HG03066 (cell line): ENCODE measurements at regions not wholly inside any gene's neighbourhood (a gene's known extent, or its start where the extent isn't known, plus 50 kb on each side); places are given as distances from the start of the nearest gene placed in this dataset.
"Not testable (repeated sequence)": the region's sequence is repeated elsewhere in the genome, so short reads cannot be mapped to it uniquely, and the experiment has no call there.

Source experiments
- ATAC-seq: cut with Tn5 transposase; IDR thresholded peaks from one replicate; pipeline ENCODE4 v1.9.1; 2021; ENCODE audit warnings: low read depth; ENCODE audit not compliant: unreplicated experiment

DNA sequence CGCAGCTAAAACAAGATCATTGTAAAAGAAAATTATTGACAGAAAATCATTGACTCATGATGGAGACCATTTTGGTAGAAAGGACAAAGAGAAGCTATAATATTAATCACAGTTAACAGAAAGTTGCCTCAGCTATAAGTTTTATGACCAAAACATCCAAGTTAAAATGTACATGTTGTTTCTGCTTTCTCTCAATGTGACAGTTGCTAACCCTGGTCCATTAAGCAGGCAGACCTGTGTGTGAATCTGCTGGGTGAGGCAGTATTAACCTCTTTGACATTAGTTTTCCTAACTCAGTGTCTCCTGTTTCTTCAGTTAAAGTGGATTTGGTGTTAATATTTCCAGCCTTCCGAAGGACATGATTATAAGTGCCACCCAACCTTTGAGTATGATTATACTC lies 94.8 kb upstream of the DCLK2 start:
- no peak for ATAC-seq

DNA sequence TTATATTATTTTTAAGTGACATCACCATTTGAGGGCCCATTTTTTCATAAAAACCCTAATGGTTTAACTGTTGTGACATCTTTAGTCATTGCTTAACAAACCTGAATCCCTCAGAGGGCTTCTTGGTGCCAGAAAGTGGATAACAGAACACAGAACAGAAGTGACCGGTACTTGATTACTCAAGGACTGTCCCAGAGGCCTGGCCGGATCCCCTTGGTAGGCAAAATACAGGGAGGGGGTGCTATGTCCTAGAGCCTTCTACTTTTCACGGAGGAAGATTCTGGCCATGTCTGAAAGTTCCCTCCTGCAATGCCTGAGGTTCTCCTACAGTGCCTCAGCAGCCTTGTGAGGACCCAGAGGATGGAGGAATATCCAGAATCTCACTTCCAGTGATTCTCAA lies 94.3 kb upstream of the DCLK2 start:
- no peak for ATAC-seq

DNA sequence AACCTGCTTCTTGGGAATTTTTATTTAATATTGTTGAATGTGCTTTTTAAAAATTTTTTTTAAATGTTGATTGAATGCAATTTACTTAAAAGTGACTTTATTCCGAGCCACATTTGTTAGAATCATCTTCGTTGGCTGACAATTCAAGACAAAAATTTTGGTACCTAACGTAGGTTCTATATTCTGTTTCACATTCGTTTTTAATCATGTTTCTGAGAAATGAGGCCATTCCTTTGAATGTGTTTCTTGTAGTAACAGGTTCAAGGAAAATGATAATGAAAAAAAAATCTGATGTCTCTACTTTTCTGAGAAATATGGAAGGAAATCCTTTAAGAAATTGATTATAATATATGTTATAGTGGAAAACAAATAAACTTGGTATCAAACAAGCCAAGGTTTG lies 92.3 kb upstream of the DCLK2 start:
- no peak for ATAC-seq

DNA sequence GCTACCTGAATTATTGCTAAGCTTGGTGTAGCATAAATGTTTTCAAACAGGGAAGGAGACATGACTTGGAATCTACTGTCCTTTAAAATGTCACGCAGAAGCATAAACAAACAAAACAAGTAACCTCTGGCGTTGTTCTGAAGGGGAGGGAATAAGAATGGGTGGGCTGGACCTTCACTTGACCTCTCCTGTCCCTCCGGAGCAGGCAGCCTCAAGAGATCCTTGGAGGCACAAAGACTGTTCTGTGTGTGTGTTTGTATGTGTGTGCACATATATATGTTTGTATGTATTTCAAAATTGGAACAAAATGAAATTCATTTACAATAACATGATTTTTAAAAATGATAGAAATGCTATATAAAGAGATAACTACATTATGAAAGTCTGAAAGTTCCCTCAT lies 91.3 kb upstream of the DCLK2 start:
- no peak for ATAC-seq

DNA sequence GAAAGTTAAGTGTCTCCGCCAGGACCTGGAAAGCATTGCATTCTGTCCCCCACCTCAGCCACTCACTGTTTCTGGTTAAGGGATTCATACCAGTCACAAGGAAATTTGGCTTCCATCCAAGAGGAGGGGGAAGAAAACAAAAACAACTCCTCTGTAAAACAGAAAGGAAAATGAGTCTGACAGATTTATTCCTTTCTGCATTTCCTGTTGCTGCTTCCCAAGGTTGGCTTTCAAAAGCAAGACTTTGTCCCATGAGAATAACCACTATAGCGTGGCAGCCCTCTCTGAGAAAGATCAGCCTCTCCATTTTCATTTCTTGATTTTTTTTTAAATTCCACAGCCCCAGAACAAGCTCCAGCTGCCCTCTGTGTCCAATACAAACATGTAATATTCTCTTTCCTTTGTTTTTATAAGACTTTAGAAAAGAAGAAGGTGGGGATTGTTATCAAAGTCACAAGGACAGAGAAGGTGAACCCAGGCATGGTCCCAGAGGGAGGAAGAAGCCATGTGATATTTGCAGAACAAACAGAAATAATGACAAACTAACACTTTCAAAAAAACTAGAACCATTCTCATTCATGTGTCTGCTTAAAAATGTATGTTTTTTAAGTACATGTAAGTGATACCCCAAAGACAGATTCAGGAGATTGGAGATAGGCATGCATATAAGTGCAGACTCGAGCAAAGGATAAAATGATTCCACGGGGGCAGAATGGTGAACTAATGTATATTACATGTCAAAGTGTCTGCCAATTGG lies 90.7 kb upstream of the DCLK2 start:
- no peak for ATAC-seq

DNA sequence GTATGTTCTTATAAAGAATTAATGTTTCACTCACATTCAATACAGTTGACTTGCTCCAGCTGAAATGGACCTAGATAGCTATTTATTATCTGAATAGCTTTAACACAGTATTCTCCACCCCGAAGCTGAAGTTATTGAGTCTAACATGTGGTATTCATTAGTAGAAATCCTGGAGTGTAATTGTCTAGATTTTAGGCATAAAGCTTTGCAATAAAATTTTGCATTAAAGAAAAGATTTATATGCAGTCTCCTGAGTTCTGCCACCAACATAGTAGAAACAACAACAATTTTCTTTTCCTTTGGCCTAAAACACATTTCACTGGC lies 90.2 kb upstream of the DCLK2 start:
- no peak for ATAC-seq

DNA sequence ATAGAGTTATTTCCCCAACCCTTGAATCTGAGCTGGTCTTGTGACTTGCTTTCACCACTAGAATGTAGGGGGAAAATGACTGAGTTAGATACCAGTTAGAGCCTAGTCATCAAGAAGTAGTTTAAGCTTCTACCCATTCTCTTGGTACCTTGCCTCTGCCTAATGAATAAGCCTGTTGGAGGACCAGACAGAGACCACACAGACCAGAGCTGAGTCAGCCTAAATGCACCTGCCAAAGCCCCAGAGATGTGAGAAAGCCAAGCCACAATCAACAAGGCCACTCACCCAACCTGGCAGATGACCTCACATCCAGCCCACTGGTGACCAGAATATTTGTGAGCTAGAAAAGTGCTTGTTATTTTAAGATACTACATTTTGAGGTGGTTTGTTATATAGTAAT lies 85.2 kb upstream of the DCLK2 start:
- no peak for ATAC-seq

DNA sequence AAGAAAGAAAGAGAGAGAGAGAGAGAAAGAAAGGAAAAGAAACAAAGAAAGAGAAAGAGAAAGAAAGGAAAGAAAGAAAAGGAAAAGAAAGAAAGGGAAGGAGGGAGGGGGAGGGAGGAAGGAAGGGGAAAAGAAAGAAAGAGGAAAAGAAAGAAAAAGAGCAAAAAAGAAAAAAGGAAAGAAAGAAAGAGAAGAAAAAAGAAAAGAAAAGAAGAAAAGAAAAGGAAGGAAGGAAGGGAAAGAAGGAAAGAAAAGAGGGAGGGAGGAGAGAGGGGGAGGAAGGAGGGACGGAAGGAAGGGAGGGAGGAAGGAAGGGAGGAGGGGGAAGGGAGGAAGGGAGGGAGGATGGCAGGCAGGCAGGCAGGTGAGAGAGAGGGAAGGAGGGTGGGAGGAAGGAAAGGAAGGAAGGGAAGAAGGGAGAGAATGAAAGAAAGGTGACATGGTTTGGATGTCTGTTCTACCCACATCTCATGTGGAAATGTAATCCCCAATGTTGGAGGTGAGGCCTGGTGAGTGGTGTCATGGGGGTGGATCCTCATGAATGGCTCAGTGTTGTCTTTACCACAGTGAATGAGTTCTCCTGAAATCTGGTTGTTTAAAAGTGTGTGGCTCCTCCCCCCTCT lies 83.0 kb upstream of the DCLK2 start:
- no peak for ATAC-seq

DNA sequence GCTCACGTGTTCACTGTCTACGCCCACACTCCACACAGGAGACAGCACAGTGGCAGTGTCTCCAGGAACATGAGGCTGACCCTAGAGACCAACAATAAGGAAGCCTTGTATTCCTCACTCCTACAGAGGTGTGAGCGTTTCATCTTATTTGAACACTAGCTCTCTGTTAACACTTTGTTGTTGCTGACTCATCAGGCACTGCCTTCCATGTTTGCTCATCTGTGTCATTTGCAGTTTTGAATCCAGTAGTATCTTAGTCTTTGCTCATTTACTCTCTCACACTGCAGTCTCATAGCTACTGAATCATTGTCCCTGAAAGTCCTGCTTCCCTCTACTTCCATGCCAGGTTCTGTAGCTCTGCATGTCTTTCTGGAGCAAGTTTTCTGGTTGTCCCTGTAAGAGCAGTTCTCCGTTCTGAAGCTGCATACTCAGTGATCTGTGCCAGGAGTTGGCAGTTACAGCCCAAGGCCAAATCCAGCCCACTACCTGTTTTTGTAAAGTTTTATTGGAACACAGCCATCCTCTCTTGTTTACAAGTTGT lies 80.3 kb upstream of the DCLK2 start:
- ATAC-seq, result peak; percentile 78

DNA sequence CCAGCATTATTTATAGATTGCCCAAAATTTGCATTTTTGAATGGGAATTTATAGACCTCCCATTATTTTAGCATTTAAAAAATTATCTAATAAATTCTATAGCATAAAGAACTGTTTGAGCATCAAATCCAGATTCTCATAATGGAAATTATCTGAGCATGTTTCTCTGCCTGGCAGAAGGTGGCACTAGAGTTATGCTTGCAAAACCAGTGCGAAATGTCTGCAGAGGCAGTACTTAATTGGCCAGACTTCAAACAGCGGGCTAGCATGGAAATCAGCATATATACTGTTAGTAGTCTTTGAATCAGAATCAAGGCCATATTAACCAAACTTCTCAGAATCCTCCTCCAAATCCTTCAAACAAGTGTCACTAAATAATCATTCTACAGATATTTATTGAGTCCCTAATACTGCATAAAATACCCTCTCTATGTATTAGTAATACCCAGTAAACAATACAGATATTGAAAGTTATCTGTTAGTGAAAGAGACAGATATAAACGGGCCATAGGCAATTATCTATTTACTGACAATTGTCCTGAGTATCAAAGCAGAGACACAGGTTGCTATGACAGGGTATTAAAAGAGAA lies 78.7 kb upstream of the DCLK2 start:
- ATAC-seq, result no peak

DNA sequence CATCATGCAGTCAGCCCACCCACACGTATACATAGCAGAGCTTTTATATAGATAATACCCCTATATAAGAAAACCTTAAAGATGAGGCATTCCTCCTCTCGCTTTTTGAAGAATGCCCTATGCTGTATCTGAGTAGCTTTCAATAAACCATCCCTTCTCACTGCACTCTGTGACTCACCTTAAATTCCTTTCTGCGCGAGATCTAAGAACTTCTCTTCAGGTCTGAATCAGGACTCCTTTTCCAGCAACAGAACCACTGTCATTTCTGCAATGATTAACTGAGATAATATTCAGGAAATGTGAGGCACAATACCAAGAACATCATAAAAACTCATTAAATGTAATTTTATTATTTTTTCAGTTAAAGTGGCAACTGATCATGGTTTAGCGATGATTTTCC lies 76.4 kb upstream of the DCLK2 start:
- no peak for ATAC-seq

DNA sequence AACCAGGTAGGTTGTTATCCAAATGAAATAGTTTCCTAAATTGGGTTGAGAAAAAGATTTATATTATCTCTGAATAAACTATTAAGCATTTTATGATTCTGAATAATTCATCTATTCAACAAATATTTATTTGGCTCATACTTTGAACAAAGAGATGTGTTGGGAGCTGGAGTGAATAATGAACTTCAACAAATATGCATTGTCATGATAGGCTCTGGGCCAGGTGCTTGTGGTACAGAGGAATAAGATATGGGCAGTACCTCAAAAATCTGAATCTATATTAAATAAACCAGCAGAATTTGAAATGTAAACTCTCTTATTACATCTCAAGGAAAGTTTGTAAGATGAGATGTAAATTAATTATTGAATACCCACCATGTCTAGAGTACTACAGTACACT lies 75.7 kb upstream of the DCLK2 start:
- no peak for ATAC-seq

DNA sequence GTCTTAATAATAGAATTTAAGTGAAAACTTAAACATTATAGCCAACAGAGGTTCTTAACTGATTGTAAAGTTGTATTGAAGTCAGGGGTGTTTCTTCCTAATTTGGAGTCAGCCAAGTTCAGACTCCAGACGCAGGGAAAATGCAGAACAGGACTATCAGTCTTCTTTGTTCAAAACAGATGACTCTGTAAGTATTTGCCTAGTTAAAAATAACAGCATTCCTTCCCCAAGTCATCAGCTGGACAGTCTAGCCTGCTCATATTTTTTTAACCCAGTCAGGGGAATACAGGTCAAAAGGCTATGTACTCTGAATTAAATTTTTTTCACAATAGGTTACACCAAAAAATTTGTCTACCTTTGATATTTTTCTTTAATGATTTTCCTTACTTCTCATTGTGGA lies 73.8 kb upstream of the DCLK2 start:
- no peak for ATAC-seq

DNA sequence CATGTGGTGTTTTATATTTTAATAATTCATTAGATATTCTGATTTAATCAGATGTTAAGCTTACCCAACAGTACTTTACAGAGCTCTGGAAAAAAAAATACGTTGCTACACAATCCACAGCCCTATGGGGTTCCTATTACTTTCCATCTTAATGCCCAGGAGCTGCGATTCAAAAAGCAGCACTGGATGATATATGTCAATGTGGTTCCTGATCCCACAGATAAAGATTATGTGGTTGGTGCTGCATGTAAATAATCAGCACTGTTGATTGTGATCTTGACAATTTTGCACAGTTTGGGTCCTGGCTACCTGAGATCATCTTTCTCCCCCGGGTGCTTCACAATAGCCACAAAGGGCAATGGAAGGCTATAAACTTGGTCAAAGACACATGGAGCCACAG lies 72.7 kb upstream of the DCLK2 start:
- ATAC-seq, result no peak

DNA sequence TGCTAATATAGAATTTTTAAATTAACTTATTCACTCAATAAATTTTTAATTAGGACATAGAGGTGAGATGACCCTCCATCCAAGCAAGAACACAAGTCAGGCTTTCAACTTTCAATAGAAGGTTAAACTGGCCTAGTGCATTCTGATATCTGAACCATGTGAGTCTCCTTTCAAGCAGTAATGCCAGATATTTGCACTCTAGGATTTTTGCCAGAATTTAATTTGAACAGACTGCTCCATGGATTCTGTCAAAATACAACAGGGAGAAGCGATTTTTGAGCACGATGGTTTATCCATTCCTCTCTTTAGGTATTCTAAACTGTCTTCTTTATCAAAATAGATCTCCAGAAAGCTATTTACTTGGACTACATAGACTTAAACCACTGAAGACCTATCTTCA lies 72.0 kb upstream of the DCLK2 start:
- no peak for ATAC-seq

DNA sequence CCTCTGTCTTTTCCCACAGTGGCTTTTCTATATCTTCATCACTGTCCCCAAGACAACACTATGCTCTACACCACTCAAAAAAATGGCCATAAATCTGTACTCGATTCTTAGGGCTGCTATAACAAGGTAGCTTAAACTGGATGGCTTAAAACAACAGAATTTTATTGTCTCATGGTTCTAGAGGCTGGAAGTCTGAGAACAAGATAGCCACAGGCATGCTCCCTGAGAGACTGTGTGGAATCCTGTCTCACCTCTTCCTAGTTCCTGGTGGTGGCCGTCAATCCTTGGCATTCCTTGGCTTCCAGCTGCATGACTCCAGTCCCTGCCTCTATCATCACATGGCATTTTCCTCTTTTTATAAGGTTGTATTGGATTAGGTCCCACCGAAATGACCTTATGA lies 70.7 kb upstream of the DCLK2 start:
- no peak for ATAC-seq

DNA sequence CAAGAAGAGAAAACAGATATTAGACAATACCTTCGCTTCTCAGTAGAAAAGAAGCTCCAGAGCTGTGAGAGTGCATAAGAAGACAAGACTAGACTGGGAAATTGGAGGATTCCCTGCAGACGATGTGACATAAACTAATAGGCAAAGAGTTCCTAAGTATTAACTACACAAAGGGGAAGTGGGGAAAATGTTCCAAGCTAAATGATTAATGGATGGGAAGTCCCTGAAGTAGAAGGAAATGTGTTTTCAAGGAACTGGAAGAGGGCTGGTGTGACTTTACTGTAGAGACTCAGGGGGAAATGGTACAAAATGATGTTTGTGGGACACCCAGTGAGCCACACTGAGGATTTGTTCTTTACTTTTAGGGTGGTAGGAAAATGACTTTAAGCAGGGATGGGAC lies 69.7 kb upstream of the DCLK2 start:
- no peak for ATAC-seq

DNA sequence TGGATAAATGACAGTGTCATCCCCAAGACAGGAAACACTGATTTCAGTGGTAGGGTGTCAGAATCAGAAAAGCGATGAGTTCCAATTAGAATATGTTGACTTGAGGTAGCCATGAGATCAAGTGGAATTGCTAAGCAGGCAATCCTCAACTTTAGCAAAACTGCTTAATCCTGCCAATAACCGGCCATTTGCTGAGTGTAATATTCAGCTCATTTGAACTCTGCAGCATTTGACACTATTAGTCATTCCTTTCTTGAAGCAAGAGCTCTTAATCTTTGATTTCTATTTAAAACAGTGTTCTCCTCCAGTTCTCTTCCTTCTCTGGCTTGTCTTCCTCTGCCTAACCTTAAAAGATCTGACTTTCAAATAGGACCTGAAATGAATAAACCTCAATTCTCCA lies 68.7 kb upstream of the DCLK2 start:
- ATAC-seq, result no peak

DNA sequence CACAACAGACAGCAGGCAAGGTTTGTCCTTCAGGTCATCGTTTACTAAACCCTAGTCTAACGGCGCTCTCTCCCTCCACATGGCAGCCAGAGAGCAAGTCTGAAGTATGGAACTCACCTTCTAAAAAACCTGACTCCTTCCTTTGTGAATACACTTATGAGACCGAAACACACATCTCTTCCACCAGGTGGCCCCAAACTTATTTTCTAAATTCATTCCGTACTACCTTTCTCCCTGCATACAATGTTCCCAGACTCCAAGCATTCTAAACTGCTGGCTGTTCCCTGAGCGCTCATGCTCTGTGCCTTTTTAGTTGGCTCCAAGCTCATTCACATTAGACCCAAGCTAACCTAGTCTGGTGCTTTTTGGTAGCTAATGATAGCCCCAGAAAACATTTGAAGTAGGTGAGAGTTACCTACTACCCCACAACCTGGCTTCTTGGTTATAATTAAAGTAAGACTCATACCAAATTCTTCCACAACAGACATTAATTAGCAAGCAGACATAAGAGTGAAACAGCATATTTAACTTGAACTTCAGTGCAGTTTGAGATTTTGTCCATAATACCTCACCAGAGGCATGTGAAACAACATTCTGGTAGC lies 67.6 kb upstream of the DCLK2 start:
- ATAC-seq, result no peak

DNA sequence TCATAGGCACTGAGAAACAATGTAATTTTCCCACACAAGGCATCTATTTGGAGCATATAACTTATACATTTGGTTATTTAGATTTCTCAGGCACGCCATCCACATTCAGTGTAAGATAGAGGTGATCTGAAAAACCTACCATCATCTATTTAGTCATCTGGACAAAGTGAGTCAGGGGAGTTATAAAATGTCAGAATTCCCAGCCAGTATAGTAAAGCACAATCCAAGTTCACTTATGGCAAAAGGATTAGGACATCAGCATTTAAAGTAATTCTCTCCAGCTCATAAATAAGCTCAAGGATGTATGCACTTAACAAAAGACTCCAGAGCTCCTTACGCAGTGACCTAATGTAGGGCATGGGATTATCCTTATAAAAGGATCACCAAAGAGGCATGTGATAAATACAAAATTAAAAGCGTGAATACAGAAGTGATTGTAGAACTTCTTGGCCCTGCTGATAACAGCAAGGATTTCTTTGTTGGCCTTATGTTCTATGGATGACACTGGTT lies 65.3 kb upstream of the DCLK2 start:
- no peak for ATAC-seq

DNA sequence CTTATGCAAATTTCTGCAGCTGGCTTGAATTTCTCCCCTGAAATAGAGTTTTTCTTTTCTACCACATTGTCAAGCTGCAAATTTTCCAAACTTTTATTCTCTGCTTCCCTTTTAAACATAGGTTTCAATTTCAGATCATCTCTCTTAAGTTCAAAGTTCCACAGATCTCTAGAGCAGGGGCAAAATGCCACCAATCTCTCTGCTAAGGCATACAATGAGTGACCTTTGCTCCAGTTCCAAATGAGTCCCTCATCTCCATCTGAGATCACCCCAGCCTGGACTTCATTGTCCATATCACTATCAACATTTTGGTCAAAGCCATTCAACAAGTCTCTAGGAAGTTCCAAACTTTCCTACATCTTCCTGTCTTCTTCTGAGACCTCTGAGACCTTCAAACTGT lies 62.3 kb upstream of the DCLK2 start:
- not testable (repeated sequence) for ATAC-seq
